K562 (cell line): ENCODE measurements at regions not wholly inside any gene's neighbourhood (a gene's known extent, or its start where the extent isn't known, plus 50 kb on each side); places are given as distances from the start of the nearest gene placed in this dataset.

Experiments used
- CBFA2T3 ChIP-seq: fragments of 450-650 bp; IDR thresholded peaks from 2 replicates; pipeline ENCODE4 v1.6.1; 2017
- DMBX1 ChIP-seq: fragments of 250-450 bp; sonication (Bioruptor Pico); IDR thresholded peaks from 2 replicates; pipeline ENCODE4 v1.8.0; 2022; ENCODE audit warnings: inconsistent platforms, mild to moderate bottlenecking, moderate library complexity, borderline replicate concordance
- HDAC6 ChIP-seq: IDR thresholded peaks from 2 replicates; pipeline ENCODE4 v1.6.1; 2012; ENCODE audit warnings: low read depth, mild to moderate bottlenecking, control low read depth, inconsistent platforms, low read length, moderate library complexity
- PKNOX1 ChIP-seq: fragments of 450-650 bp; IDR thresholded peaks from 2 replicates; pipeline ENCODE4 v1.6.1; 2016
- RAD51 ChIP-seq: fragments of 450-650 bp; IDR thresholded peaks from 2 replicates; pipeline ENCODE4 v1.7.1; 2016; ENCODE audit warnings: low read depth, mild to moderate bottlenecking, borderline replicate concordance
- REST ChIP-seq, 2 experiments: fragments of 450-650 bp; formaldehyde crosslinking in 1 of 2; IDR thresholded peaks; 2 replicates each; pipeline versions ENCODE4 v1.4.0 to v1.6.1; 2014 to 2020; ENCODE audit warnings: mild to moderate bottlenecking in 2 of 2, borderline replicate concordance in 1 of 2, low read depth in 1 of 2
- SIRT6 ChIP-seq: IDR thresholded peaks from one replicate; pipeline ENCODE4 v1.6.1; 2012; ENCODE audit warnings: low read depth, mild to moderate bottlenecking, control low read depth, inconsistent platforms, low read length, moderate library complexity
- ZNF224 ChIP-seq: sonication (generic); formaldehyde crosslinking; IDR thresholded peaks from 2 replicates; pipeline ENCODE4 v1.8.0; 2022; ENCODE audit warnings: mild to moderate bottlenecking, missing genetic modification reagents
- ZNF324 ChIP-seq: fragments of 250-450 bp; sonication (Bioruptor Pico); IDR thresholded peaks from 2 replicates; pipeline ENCODE4 v1.4.0; 2020; ENCODE audit warnings: mild to moderate bottlenecking
- ZNF551 ChIP-seq: fragments of 250-450 bp; sonication (Bioruptor Pico); IDR thresholded peaks from 2 replicates; pipeline ENCODE4 v1.5.0; 2021; ENCODE audit warnings: mild to moderate bottlenecking, moderate library complexity

- TF ChIP-seq REST (IDR thresholded peaks at IDR 0.05; ENCODE audit: borderline replicate concordance) (no peak), REST (CRISPR knock-in tag; IDR thresholded peaks at IDR 0.05; ENCODE audit: low read depth) (no peak), SIRT6 (no peak), RAD51 (no peak), CBFA2T3 (no peak), HDAC6 (no peak), ZNF551 (CRISPR knock-in tag) (no peak), ZNF224 (CRISPR knock-in tag) (no peak), DMBX1 (no peak), ZNF324 (CRISPR knock-in tag) (no peak), PKNOX1 (no peak)
Observed at GRCh38 chr4:26267087-26267486, 53.7 kb upstream of the RBPJ start (continued).
